Keratinocyte (primary cell): ENCODE measurements at regions not wholly inside any gene's neighbourhood (a gene's known extent, or its start where the extent isn't known, plus 50 kb on each side); places are given as distances from the start of the nearest gene placed in this dataset.
A peak's percentile ranks its signal among the peaks of the same experiment; 100 is the strongest.

Experiments used
- DNase-seq: peaks from one replicate; pipeline ENCODE4 v3.0.0-alpha.2; 2011; ENCODE audit warnings: low read depth, missing footprints, low spot score
- FAIRE-seq: peaks from 2 replicates; lab custom pipeline; 2011; peaks lifted over from hg19 to GRCh38; lab: Jason Lieb, UNC
- H2AFZ ChIP-seq: 2 replicates; pipeline ENCODE4 v1.6.0; 2012; ENCODE audit warnings: low read length, control low read depth, inconsistent platforms; ENCODE audit not compliant: control insufficient read depth
- H3K27ac ChIP-seq: 2 replicates; pipeline ENCODE4 v1.5.1; 2011; ENCODE audit warnings: low read length; ENCODE audit not compliant: control insufficient read depth, insufficient read depth
- H3K27me3 ChIP-seq: 3 replicates; pipeline ENCODE4 v1.6.0; 2011; ENCODE audit warnings: low read length; ENCODE audit not compliant: control insufficient read depth, insufficient read depth; ENCODE audit errors: extremely low read depth
- H3K36me3 ChIP-seq, 2 experiments: 2 replicates in 1 of 2; 3 replicates in 1 of 2; pipeline ENCODE4 v1.5.1; 2011; ENCODE audit warnings: low read length in 2 of 2, mild to moderate bottlenecking in 1 of 2; ENCODE audit not compliant: control insufficient read depth in 2 of 2, insufficient read depth in 2 of 2; ENCODE audit errors: extremely low read depth in 1 of 2
- H3K4me1 ChIP-seq: 3 replicates; pipeline ENCODE4 v1.5.1; 2011; ENCODE audit warnings: low read length; ENCODE audit not compliant: control insufficient read depth, insufficient read depth; ENCODE audit errors: extremely low read depth
- H3K4me2 ChIP-seq: 3 replicates; pipeline ENCODE4 v1.6.0; 2011; ENCODE audit warnings: low read depth, low read length; ENCODE audit not compliant: control insufficient read depth, insufficient read depth; ENCODE audit errors: extremely low read depth
- H3K4me3 ChIP-seq, 3 experiments: fragments of 200-600 bp in 1 of 3; sonication (generic) in 1 of 3; 2 replicates in 2 of 3; 3 replicates in 1 of 3; pipeline ENCODE4 v1.5.1; 2011 to 2016; ENCODE audit warnings: low read length in 3 of 3, mild to moderate bottlenecking in 3 of 3, control low read depth in 2 of 3, inconsistent platforms in 1 of 3, low read depth in 1 of 3, mixed read lengths in 1 of 3, mixed run types in 1 of 3, moderate library complexity in 1 of 3; ENCODE audit not compliant: control insufficient read depth in 2 of 3, insufficient read depth in 2 of 3; ENCODE audit errors: extremely low read depth in 1 of 3
- H3K79me2 ChIP-seq: 2 replicates; pipeline ENCODE4 v1.6.0; 2012; ENCODE audit warnings: low read length; ENCODE audit not compliant: control insufficient read depth, insufficient read depth
- H3K9ac ChIP-seq: 3 replicates; pipeline ENCODE4 v1.6.0; 2011; ENCODE audit warnings: low read length; ENCODE audit not compliant: control insufficient read depth, insufficient read depth; ENCODE audit errors: extremely low read depth
- H3K9me1 ChIP-seq: 3 replicates; pipeline ENCODE4 v1.6.0; 2011; ENCODE audit warnings: low read length; ENCODE audit not compliant: control insufficient read depth, insufficient read depth; ENCODE audit errors: extremely low read depth
- H3K9me3 ChIP-seq: 2 replicates; pipeline ENCODE4 v1.5.1; 2012; ENCODE audit warnings: low read depth, low read length; ENCODE audit not compliant: control insufficient read depth
- H4K20me1 ChIP-seq: 3 replicates; pipeline ENCODE4 v1.6.0; 2011; ENCODE audit warnings: low read length; ENCODE audit not compliant: control insufficient read depth, insufficient read depth; ENCODE audit errors: extremely low read depth
- CTCF ChIP-seq, 3 experiments: IDR thresholded peaks in 1 of 3; conservative IDR thresholded peaks in 1 of 3; optimal IDR thresholded peaks in 1 of 3; 2 replicates in 2 of 3; 3 replicates in 1 of 3; pipeline versions ENCODE3 to v1.5.1; 2011; ENCODE audit warnings: low read length in 3 of 3, mild to moderate bottlenecking in 3 of 3, moderate library complexity in 2 of 3, control low read depth in 1 of 3, inconsistent platforms in 1 of 3; ENCODE audit not compliant: insufficient read depth in 2 of 3; ENCODE audit errors: extremely low read depth in 1 of 3
- EZH2 ChIP-seq: IDR thresholded peaks from one replicate; pipeline ENCODE4 v1.6.1; 2012; ENCODE audit warnings: inconsistent platforms, mild to moderate bottlenecking, low read length, moderate library complexity
- dilution Hi-C: fragments of 300-500 bp; cut with MboI; formaldehyde crosslinking; loops from one replicate; pipeline ENCODE4 v1.7.0; 2020; ENCODE audit warnings: low sequenced_read_pairs; ENCODE audit not compliant: extremely low pct_ligation_motif_present

- Histone ChIP-seq H3K79me2 (no peaks in the 10 kb centered on the region), H2AFZ (no peak overlapping the region), H3K9ac (no peak overlapping the region), H3K36me3 (no peaks in the 10 kb centered on the region), H3K27me3 (peaks cover 5% of the 10 kb centered on the region), H3K9me3 (no peaks in the 10 kb centered on the region), H3K4me2 (no peak overlapping the region), H3K4me3 (no peak overlapping the region), H3K9me1 (no peaks in the 10 kb centered on the region), H3K27ac (no peak overlapping the region), H4K20me1 (no peaks in the 10 kb centered on the region), H3K4me1 (no peaks in the 10 kb centered on the region)
- dilution Hi-C loops, result no loop called here
- DNase-seq, result no peak
- TF ChIP-seq EZH2 (no peak), CTCF (optimal IDR thresholded peaks at IDR 0.05 in 1 of 3, IDR thresholded peaks at IDR 0.05 in 1 of 3, conservative IDR thresholded peaks at IDR 0.05 in 1 of 3; ENCODE audit: extremely low read depth in 1 of 3, insufficient read depth in 2 of 3, low read length in 3 of 3) (no peak)
- FAIRE-seq, result no peak
These were observed 188.7 kb upstream of the ARID2 start for GRCh38 chr12:45540661-45541341.

- Histone ChIP-seq H4K20me1 (no peaks in the 10 kb centered on the region), H3K79me2 (no peaks in the 10 kb centered on the region), H3K4me1 (no peaks in the 10 kb centered on the region), H3K4me3 (no peak overlapping the region), H2AFZ (no peak overlapping the region), H3K27ac (no peak overlapping the region), H3K9ac (no peak overlapping the region), H3K4me2 (no peak overlapping the region), H3K27me3 (peaks cover 6% of the 10 kb centered on the region), H3K36me3 (no peaks in the 10 kb centered on the region), H3K9me1 (no peaks in the 10 kb centered on the region), H3K9me3 (no peaks in the 10 kb centered on the region)
- dilution Hi-C loops, result no loop called here
- DNase-seq (peak; percentile 33), FAIRE-seq (peak; percentile 78)
- TF ChIP-seq EZH2 (no peak), CTCF (optimal IDR thresholded peaks at IDR 0.05 in 1 of 3, IDR thresholded peaks at IDR 0.05 in 1 of 3, conservative IDR thresholded peaks at IDR 0.05 in 1 of 3; ENCODE audit: extremely low read depth in 1 of 3, insufficient read depth in 2 of 3, low read length in 3 of 3) (peak; percentile 75 to 79 (median 77))
These were observed 185.6 kb upstream of the ARID2 start for GRCh38 chr12:45543887-45544286.
